H9 (cell line): ENCODE measurements at regions not wholly inside any gene's neighbourhood (a gene's known extent, or its start where the extent isn't known, plus 50 kb on each side); places are given as distances from the start of the nearest gene placed in this dataset.

Experiments
- DNase-seq: peaks from one replicate; pipeline ENCODE4 v3.0.0-alpha.2; 2017
- H2AFZ ChIP-seq: one replicate; pipeline ENCODE4 v1.6.1; 2013; ENCODE audit warnings: mild to moderate bottlenecking, low read length, control low read depth, moderate library complexity
- H2AK5ac ChIP-seq: 2 replicates; pipeline ENCODE4 v1.6.1; 2013; ENCODE audit warnings: low read length, control low read depth, mixed read lengths; ENCODE audit not compliant: insufficient read length
- H2BK120ac ChIP-seq: one replicate; pipeline ENCODE4 v1.6.1; 2013; ENCODE audit warnings: low read depth, mild to moderate bottlenecking, low read length, control low read depth, inconsistent platforms; ENCODE audit not compliant: poor library complexity, severe bottlenecking
- H2BK12ac ChIP-seq: 2 replicates; pipeline ENCODE4 v1.6.1; 2013; ENCODE audit warnings: low read length, control low read depth, mixed read lengths, low read depth; ENCODE audit not compliant: insufficient read length
- H2BK15ac ChIP-seq: 2 replicates; pipeline ENCODE4 v1.6.1; 2013; ENCODE audit warnings: low read depth, low read length, control low read depth
- H2BK20ac ChIP-seq: one replicate; pipeline ENCODE4 v1.6.1; 2013; ENCODE audit warnings: low read depth, mild to moderate bottlenecking, low read length, control low read depth, inconsistent platforms; ENCODE audit not compliant: poor library complexity, severe bottlenecking
- H2BK5ac ChIP-seq: 2 replicates; pipeline ENCODE4 v1.6.1; 2013; ENCODE audit warnings: low read length, control low read depth, mixed read lengths; ENCODE audit not compliant: insufficient read length
- H3K14ac ChIP-seq: 2 replicates; pipeline ENCODE4 v1.6.1; 2013; ENCODE audit warnings: low read length, control low read depth; ENCODE audit not compliant: insufficient read depth
- H3K18ac ChIP-seq: 2 replicates; pipeline ENCODE4 v1.6.1; 2013; ENCODE audit warnings: low read depth, mild to moderate bottlenecking, mixed read lengths, low read length, control low read depth; ENCODE audit not compliant: insufficient read length
- H3K23ac ChIP-seq: 2 replicates; pipeline ENCODE4 v1.6.1; 2013; ENCODE audit warnings: low read length, control low read depth, mixed read lengths, low read depth; ENCODE audit not compliant: insufficient read length
- H3K23me2 ChIP-seq: 2 replicates; pipeline ENCODE4 v1.6.1; 2013; ENCODE audit warnings: low read depth, mild to moderate bottlenecking, mixed read lengths, low read length, control low read depth; ENCODE audit not compliant: insufficient read length, poor library complexity, severe bottlenecking
- H3K27ac ChIP-seq: 2 replicates; pipeline ENCODE4 v1.5.1; 2013; ENCODE audit warnings: low read length, control low read depth, mixed read lengths, low read depth; ENCODE audit not compliant: insufficient read length
- H3K27me3 ChIP-seq: 2 replicates; pipeline ENCODE4 v1.6.1; 2013; ENCODE audit warnings: low read length, control low read depth, inconsistent platforms; ENCODE audit not compliant: insufficient read depth
- H3K4ac ChIP-seq: 2 replicates; pipeline ENCODE4 v1.6.1; 2013; ENCODE audit warnings: low read depth, mild to moderate bottlenecking, control low read depth, inconsistent platforms, low read length, moderate library complexity
- H3K4me1 ChIP-seq: 2 replicates; pipeline ENCODE4 v1.6.1; 2013; ENCODE audit warnings: low read length, control low read depth, inconsistent platforms; ENCODE audit not compliant: insufficient read depth
- H3K4me2 ChIP-seq: 2 replicates; pipeline ENCODE4 v1.6.1; 2013; ENCODE audit warnings: low read length, control low read depth, mixed read lengths; ENCODE audit not compliant: insufficient read length, insufficient read depth
- H3K56ac ChIP-seq: 2 replicates; pipeline ENCODE4 v1.6.1; 2013; ENCODE audit warnings: low read depth, mild to moderate bottlenecking, mixed read lengths, low read length, control low read depth; ENCODE audit not compliant: insufficient read length
- H3K79me1 ChIP-seq: 2 replicates; pipeline ENCODE4 v1.6.1; 2013; ENCODE audit warnings: low read depth, mild to moderate bottlenecking, moderate library complexity, low read length, control low read depth, inconsistent platforms; ENCODE audit not compliant: insufficient read depth, poor library complexity, severe bottlenecking
- H3K79me2 ChIP-seq: 2 replicates; pipeline ENCODE4 v1.6.1; 2013; ENCODE audit warnings: low read length, control low read depth, inconsistent platforms; ENCODE audit not compliant: insufficient read depth
- H3K9ac ChIP-seq: 2 replicates; pipeline ENCODE4 v1.6.1; 2013; ENCODE audit warnings: low read length, control low read depth, mixed read lengths; ENCODE audit not compliant: insufficient read length; ENCODE audit errors: extremely low read depth
- H3K9me3 ChIP-seq: one replicate; pipeline ENCODE4 v1.6.1; 2013; ENCODE audit warnings: low read depth, low read length, inconsistent platforms; ENCODE audit not compliant: control insufficient read depth
- H3T11ph ChIP-seq: one replicate; pipeline ENCODE4 v1.6.1; 2013; ENCODE audit warnings: mild to moderate bottlenecking, low read length, control low read depth, inconsistent platforms
- H4K20me1 ChIP-seq: one replicate; pipeline ENCODE4 v1.6.1; 2013; ENCODE audit not compliant: control insufficient read depth, insufficient read length, insufficient read depth
- H4K5ac ChIP-seq: 2 replicates; pipeline ENCODE4 v1.6.1; 2013; ENCODE audit warnings: low read depth, mild to moderate bottlenecking, mixed read lengths, low read length, control low read depth; ENCODE audit not compliant: insufficient read length
- H4K8ac ChIP-seq: replicated peaks from 2 replicates; pipeline ENCODE4 v1.6.1; 2013; ENCODE audit warnings: low read length, control low read depth, mixed read lengths, low read depth; ENCODE audit not compliant: insufficient read length
- H4K91ac ChIP-seq: 2 replicates; pipeline ENCODE4 v1.6.1; 2013; ENCODE audit warnings: low read depth, mild to moderate bottlenecking, moderate library complexity, mixed read lengths, low read length, control low read depth; ENCODE audit not compliant: insufficient read length
- H3K27ac Mint-ChIP-seq, 3 experiments: 2 replicates in 2 of 3; 3 replicates in 1 of 3; pipeline ENCODE4 v1.8.0; 2020 to 2021; ENCODE audit warnings: mixed read lengths in 3 of 3, mild to moderate bottlenecking in 1 of 3, moderate library complexity in 1 of 3
- H3K27me3 Mint-ChIP-seq: 2 replicates; pipeline ENCODE4 v1.8.0; 2021; ENCODE audit warnings: low read depth, mild to moderate bottlenecking, moderate library complexity, mixed read lengths
- H3K36me3 Mint-ChIP-seq, 3 experiments: 2 replicates in 2 of 3; 3 replicates in 1 of 3; pipeline ENCODE4 v1.8.0; 2020 to 2021; ENCODE audit warnings: low read depth in 3 of 3, mixed read lengths in 3 of 3; ENCODE audit not compliant: insufficient read depth in 1 of 3
- H3K4me1 Mint-ChIP-seq, 2 experiments: 2 replicates each; pipeline ENCODE4 v1.8.0; 2020; ENCODE audit warnings: mixed read lengths in 2 of 2
- H3K4me3 Mint-ChIP-seq, 2 experiments: 2 replicates in 1 of 2; 3 replicates in 1 of 2; pipeline ENCODE4 v1.8.0; 2020 to 2021; ENCODE audit warnings: mild to moderate bottlenecking in 2 of 2, mixed read lengths in 2 of 2, moderate library complexity in 1 of 2
- H3K9me3 Mint-ChIP-seq, 2 experiments: 2 replicates in 1 of 2; 3 replicates in 1 of 2; pipeline ENCODE4 v1.8.0; 2020; ENCODE audit warnings: mild to moderate bottlenecking in 2 of 2, mixed read lengths in 2 of 2, moderate library complexity in 1 of 2
- CTCF ChIP-seq: fragments of 200-600 bp; sonication (generic); conservative IDR thresholded peaks from 3 replicates; pipeline ENCODE4 v1.8.0; 2021; ENCODE audit warnings: antibody characterized with exemption, mild to moderate bottlenecking
- WGBS: extraction: QIAGEN DNeasy Blood & Tissue Kit; methylation state at CpG from one replicate; pipeline ENCODE4 v1.1.7; 2013; ENCODE audit warnings: missing lambda C conversion rate, low lambda C conversion rate, mixed read lengths; ENCODE audit not compliant: insufficient read length; ENCODE audit errors: extremely low coverage; 5-methylcytosine and 5-hydroxymethylcytosine counted together

GRCh38 chr13:97653443-97654140 lies 219.6 kb downstream of the RAP2A start:
- Histone ChIP-seq H3K27me3 (no peaks in the 10 kb centered on the region), H3K56ac (no peak overlapping the region), H4K20me1 (no peaks in the 10 kb centered on the region), H2AK5ac (no peak overlapping the region), H3K27ac (no peak overlapping the region), H3K14ac (no peak overlapping the region), H2BK20ac (no peak overlapping the region), H4K91ac (no peak overlapping the region), H3K79me2 (no peaks in the 10 kb centered on the region), H2BK5ac (no peak overlapping the region), H2BK120ac (no peak overlapping the region), H3K4me1 (no peaks in the 10 kb centered on the region), H3K23me2 (no peaks in the 10 kb centered on the region), H4K8ac (no peak overlapping the region), H3K9ac (no peak overlapping the region), H3K18ac (no peak overlapping the region), H3T11ph (no peak overlapping the region), H2BK12ac (no peak overlapping the region), H4K5ac (no peak overlapping the region), H3K23ac (no peak overlapping the region), H3K4ac (no peak overlapping the region), H2AFZ (no peak overlapping the region), H3K79me1 (no peaks in the 10 kb centered on the region), H2BK15ac (no peak overlapping the region), H3K4me2 (no peak overlapping the region), H3K9me3 (no peaks in the 10 kb centered on the region)
- no peak overlapping the region for H3K4me3 Mint-ChIP-seq
- no peaks in the 10 kb centered on the region; a peak in 1 of 5 replicates for H3K9me3 Mint-ChIP-seq
- H3K27me3 Mint-ChIP-seq, result no peaks in the 10 kb centered on the region; the same call in 1 of the 2 replicates
- peaks cover 21 to 28% of the 10 kb centered on the region in 2 experiments for H3K4me1 Mint-ChIP-seq
- TF ChIP-seq CTCF, result no peak
- no peak overlapping the region for H3K27ac Mint-ChIP-seq
- no peaks in the 10 kb centered on the region; a peak in 1 of 7 replicates for H3K36me3 Mint-ChIP-seq
- no peak for DNase-seq
- no CpG with 5 or more reads among the region's 17 CpGs for WGBS
